Coronary artery (tissue), 2 donors: ENCODE measurements at regions not wholly inside any gene's neighbourhood (a gene's known extent, or its start where the extent isn't known, plus 50 kb on each side); places are given as distances from the start of the nearest gene placed in this dataset.

Source experiments
- DNase-seq: peaks from one replicate; pipeline ENCODE4 v3.0.0-alpha.2; 2017; ENCODE audit warnings: low spot score
- H3K27ac ChIP-seq, 2 donors: fragments of 200-600 bp; sonication (generic); one replicate each; pipeline ENCODE4 v1.5.1; 2016 to 2019
- H3K4me3 ChIP-seq: fragments of 200-600 bp; sonication (generic); 2 replicates; pipeline ENCODE4 v1.5.1; 2016; ENCODE audit warnings: mild to moderate bottlenecking, moderate library complexity
- TF ChIP-seq, protein P1 (sequence below): fragments of 200-600 bp; sonication (generic); IDR thresholded peaks from one replicate; pipeline ENCODE4 v1.5.1; 2019; ENCODE audit warnings: antibody characterized with exemption

DNA sequence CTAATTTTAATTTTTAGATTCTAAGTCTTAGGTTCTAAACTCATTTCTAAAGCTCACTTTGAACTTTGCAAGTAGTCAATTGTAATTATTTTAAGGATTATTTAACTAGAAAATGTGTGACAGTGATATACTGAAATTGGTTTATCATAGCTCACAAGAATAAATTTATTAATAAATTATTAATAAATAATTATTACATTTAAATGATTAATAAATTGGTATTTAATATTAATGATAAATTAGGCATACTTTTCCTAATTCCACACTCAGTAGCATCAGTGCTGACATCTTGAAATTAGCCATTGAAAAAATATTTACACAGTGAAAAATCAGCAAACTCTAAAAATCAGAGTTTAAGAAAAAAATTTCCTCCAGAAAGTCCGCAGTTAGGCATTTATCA lies 433.7 kb downstream of the FIGN start:
- no peak overlapping the region for H3K4me3 ChIP-seq
- DNase-seq = no peak
- no peak overlapping the region for H3K27ac ChIP-seq
- TF ChIP-seq, protein P1, sequence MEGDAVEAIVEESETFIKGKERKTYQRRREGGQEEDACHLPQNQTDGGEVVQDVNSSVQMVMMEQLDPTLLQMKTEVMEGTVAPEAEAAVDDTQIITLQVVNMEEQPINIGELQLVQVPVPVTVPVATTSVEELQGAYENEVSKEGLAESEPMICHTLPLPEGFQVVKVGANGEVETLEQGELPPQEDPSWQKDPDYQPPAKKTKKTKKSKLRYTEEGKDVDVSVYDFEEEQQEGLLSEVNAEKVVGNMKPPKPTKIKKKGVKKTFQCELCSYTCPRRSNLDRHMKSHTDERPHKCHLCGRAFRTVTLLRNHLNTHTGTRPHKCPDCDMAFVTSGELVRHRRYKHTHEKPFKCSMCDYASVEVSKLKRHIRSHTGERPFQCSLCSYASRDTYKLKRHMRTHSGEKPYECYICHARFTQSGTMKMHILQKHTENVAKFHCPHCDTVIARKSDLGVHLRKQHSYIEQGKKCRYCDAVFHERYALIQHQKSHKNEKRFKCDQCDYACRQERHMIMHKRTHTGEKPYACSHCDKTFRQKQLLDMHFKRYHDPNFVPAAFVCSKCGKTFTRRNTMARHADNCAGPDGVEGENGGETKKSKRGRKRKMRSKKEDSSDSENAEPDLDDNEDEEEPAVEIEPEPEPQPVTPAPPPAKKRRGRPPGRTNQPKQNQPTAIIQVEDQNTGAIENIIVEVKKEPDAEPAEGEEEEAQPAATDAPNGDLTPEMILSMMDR = no peak

DNA sequence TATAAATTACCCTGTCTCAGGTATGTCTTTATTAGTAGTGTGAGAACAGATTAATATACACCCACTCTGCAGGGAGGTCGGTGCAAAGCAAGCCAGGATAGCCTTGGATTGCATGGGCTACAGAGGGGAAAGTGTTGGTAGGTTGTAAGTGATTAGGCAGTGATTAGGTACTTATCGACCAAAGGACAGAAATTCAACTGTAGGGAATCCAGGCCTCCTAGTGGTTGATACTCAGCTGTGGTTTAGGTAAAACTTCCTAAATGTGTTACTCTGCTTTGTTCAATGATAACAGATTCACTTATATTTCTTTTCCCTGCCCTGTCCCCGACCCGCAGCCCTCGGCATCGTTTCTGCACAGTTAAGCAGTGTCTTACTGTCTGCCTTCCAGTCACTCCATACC lies 444.0 kb downstream of the FIGN start:
- no peak overlapping the region for H3K27ac ChIP-seq
- TF ChIP-seq, protein P1 = no peak
- H3K4me3 ChIP-seq = no peak overlapping the region
- no peak for DNase-seq

DNA sequence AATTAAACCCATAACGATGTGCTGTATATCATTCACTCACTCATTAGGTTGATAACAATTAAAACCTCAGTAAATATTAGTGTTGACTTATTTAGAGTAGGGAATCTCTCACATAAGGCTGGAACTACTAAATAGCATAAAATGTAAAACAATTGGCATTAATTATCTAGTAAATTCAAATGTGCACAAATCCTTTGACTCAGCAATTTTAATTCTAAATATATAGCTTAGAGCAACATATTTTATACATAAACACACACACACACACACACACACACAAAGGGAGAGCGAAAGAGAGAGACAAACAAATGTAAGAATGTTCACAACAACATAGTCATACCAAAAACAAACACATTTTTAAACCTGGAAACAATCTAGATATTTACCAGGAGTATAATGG lies 443.1 kb upstream of the KCNH7 start:
- no peak for DNase-seq

DNA sequence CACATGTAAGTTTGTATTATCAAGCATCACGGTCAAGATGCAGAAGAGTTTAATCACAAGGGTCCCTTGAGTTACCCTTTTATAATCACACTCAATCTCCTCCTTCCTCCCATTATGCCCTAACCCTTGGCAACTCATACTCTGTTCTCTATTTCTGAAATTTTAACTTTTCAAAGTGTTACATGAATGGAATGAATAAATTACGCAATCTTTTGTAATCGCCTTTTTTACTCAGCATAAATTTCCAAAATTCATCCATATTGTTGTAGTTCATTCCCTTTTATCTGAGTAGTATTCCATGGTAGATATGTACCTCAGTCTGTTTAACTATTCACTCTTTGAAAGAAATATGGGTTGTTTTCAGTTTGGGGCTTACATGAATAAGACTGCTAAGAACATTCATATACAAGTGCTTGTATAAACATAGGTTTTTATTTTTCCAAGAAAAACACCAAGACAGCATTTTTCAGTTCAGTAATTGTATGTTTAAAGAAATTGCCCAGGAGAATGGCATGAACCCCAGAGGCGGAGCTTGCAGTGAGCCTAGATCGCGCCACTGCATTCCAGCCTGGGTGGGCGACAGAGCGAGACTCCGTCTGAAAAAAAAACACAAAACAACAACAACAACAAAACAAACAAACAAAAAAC lies 430.9 kb upstream of the KCNH7 start:
- TF ChIP-seq, protein P1 = no peak
- no peak for DNase-seq
- H3K4me3 ChIP-seq = no peak overlapping the region
- no peak overlapping the region for H3K27ac ChIP-seq

More for the DNA sequence above, 443.1 kb upstream of the KCNH7 start:
- TF ChIP-seq, protein P1 = no peak
- no peak overlapping the region for H3K27ac ChIP-seq
- H3K4me3 ChIP-seq = no peak overlapping the region

DNA sequence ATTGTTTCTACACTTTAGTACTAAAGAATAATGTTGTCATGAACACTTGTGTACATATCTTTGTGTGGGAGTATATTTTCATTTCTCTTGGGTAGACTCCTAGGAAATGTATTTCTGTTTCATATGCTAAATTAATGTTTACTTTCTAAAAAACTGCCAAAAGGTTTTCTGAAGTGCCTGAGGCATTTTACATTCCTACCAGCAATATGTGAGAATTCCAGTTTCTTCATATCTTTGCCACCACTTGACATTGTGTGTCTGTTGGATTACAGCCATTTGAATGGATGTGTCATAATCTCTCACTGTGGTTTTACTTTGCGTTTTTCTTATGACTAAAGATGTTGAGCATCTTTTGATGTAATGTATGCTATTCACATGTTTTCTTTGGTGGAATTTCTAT lies 428.2 kb upstream of the KCNH7 start:
- no peak for DNase-seq
- TF ChIP-seq, protein P1 = no peak
- no peak overlapping the region for H3K4me3 ChIP-seq
- no peak overlapping the region for H3K27ac ChIP-seq

DNA sequence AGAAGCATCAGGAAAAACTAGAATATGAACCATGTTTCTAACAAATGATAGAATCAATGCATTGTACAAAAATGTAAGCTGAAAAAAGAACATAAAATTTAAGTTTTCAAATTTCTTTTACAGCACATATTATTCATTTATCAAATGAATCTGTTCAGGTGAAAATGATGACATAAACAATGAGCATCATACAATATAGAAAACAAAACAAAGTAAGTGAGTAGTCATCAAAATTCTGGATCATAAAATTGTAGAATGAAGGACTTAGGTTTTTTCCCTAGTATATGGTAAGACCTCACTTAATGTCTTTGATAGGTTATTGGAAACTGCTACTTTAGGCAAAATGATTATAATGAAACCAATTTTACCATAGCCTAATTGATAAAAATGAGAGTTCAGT lies 427.0 kb upstream of the KCNH7 start:
- no peak for DNase-seq
- no peak overlapping the region for H3K4me3 ChIP-seq
- no peak overlapping the region for H3K27ac ChIP-seq
- TF ChIP-seq, protein P1 = no peak

DNA sequence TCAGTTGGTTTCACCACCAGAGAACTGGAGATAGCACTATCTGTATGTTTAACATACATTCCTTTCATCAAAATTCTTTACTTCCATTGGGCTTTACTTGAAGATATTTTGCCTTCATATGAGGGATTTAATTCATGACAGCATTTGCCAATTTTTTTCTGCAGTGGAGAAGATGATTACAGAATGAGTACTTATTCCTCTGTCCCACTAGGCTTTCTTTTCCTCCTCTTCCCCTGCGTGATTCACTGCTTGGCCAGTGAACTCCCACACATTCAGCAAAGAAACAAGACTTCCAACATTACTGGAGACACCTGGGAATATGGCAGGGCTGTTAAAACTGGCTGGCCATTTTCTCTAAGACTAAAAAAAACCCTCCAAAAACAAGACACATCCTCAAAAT lies 425.8 kb upstream of the KCNH7 start:
- no peak for DNase-seq
- Histone ChIP-seq H3K27ac (no peak overlapping the region), H3K4me3 (no peak overlapping the region)
- TF ChIP-seq, protein P1 = no peak
